ENCODE measurements at regions not wholly inside any gene's neighbourhood (a gene's known extent, or its start where the extent isn't known, plus 50 kb on each side); places are given as distances from the start of the nearest gene placed in this dataset.
"Not testable (repeated sequence)": the region's sequence is repeated elsewhere in the genome, so short reads cannot be mapped to it uniquely, and the experiment has no call there.

- no peak for ATAC-seq
- ChIA-PET POLR2A (no interaction called here), CTCF (no interaction called here)
- Mint-ChIP-seq H3K27ac (no peak overlapping the region), H3K9me3 (no peaks in the 10 kb centered on the region), H3K36me3 (ENCODE audit: low read depth) (no peaks in the 10 kb centered on the region), H3K4me3 (no peak overlapping the region), H3K27me3 (peaks cover 2% of the 10 kb centered on the region), H3K4me1 (ENCODE audit: low read depth) (no peaks in the 10 kb centered on the region)
- no peak for DNase-seq
- intact Hi-C loops (cut with micrococcal nuclease) = loop anchor here (10.0 kb wide), 1 partner anchor 163 kb away; the partner anchor contains the start of gene PTGFR
- TF ChIP-seq CTCF (IDR thresholded peaks at IDR 0.05) = no peak
These were observed 159.0 kb upstream of the PTGFR start for GRCh38 chr1:78331799-78332198.

DNA sequence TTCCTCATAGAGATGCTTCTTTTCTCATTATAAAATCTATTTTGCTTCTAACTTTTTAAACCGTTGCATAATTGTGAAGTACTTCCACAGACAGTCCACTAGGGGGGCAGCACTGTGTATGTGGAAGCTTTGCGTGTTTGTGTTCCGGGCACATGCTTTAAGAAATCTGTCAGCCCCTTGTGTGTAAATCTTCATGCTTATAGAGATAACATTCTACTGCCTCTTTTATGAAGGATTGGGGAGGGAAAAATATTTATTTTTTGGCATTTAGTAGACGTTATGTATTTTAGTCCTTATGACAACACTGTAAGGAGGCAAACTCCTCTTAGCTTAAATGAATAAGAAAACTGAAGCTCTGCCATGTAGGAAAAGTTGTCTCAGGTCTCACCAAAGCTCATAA, 157.3 kb upstream of the PTGFR start:
- Mint-ChIP-seq H3K27ac (no peak overlapping the region), H3K9me3 (no peaks in the 10 kb centered on the region), H3K4me1 (ENCODE audit: low read depth) (no peaks in the 10 kb centered on the region), H3K27me3 (peaks cover 2% of the 10 kb centered on the region), H3K36me3 (ENCODE audit: low read depth) (no peaks in the 10 kb centered on the region), H3K4me3 (no peak overlapping the region)
- ChIA-PET POLR2A (no interaction called here), CTCF (interaction anchor here (0.8 to 1.8 kb wide), 8 partner anchors 11 to 273 kb away, joined by 3 to 5 read pairs (median 3); no protein-coding TSS in a partner anchor)
- ATAC-seq (peak; percentile 55), DNase-seq (peak; percentile 2)
- intact Hi-C loops (cut with micrococcal nuclease) = loop anchor here (10.0 kb wide), 1 partner anchor 161 kb away; the partner anchor contains the start of gene PTGFR
- TF ChIP-seq CTCF (IDR thresholded peaks at IDR 0.05) = peak; percentile 78

DNA sequence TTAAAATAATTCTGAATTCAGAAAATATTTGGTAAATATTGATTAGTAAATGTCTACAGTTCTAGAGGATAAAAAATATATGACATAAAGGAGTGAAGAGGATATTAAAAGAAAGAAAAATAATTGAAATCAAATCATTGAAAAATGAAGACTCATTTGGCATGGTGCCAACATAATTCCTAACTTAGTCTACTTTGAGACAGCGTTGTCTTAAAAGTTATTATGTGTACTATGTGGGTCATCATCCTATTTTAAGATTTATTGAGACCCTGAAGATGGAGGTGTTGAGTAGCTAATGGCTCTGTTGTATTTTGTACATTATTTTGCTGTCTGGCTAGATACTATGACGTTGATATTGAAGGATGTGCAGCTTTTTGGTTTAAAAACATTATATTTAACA, 156.7 kb upstream of the PTGFR start:
- peaks cover 2% of the 10 kb centered on the region for H3K27me3 Mint-ChIP-seq
- POLR2A ChIA-PET = no interaction called here

DNA sequence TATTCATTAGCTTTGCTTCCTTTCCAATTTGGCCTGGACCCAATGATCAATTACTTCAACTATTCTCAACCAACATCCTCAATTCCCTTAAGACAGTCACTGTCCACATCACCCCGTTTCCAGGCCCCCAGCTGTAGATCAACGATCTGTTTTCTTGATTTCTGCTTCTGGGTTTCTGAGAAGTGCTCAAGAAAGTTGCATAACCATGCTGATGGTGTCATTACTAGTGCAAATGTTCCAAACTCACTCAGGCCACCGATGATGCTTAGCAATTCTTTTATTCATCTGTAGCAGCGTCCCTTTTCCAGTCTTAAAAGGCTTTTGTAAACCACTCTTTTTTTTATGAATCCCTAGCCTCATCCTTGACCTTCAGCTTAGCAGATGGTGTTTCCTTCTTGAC, 155.8 kb upstream of the PTGFR start:
- no peaks in the 10 kb centered on the region for H3K36me3 Mint-ChIP-seq (ENCODE audit: low read depth)
- intact Hi-C loops (cut with micrococcal nuclease) = loop anchor here (10.0 kb wide), 1 partner anchor 160 kb away; the partner anchor contains the start of gene PTGFR
- no peaks in the 10 kb centered on the region for H3K4me1 Mint-ChIP-seq (ENCODE audit: low read depth)
- no peaks in the 10 kb centered on the region for H3K27me3 Mint-ChIP-seq
- CTCF ChIA-PET = no interaction called here
- no peaks in the 10 kb centered on the region for H3K9me3 Mint-ChIP-seq
- H3K4me3 Mint-ChIP-seq = no peak overlapping the region
- POLR2A ChIA-PET = no interaction called here
- DNase-seq = no peak
- no peak overlapping the region for H3K27ac Mint-ChIP-seq
- TF ChIP-seq CTCF (IDR thresholded peaks at IDR 0.05) = no peak
- ATAC-seq = no peak

More for the DNA sequence above, 156.7 kb upstream of the PTGFR start:
- no peaks in the 10 kb centered on the region for H3K36me3 Mint-ChIP-seq (ENCODE audit: low read depth)
- DNase-seq (no peak), ATAC-seq (no peak)
- H3K4me3 Mint-ChIP-seq = no peak overlapping the region
- CTCF ChIA-PET = interaction anchor here (0.8 to 1.8 kb wide), 6 partner anchors 12 to 273 kb away, joined by 3 to 5 read pairs (median 3); no protein-coding TSS in a partner anchor
- intact Hi-C loops (cut with micrococcal nuclease) = loop anchor here (10.0 kb wide), 1 partner anchor 161 kb away; the partner anchor contains the start of gene PTGFR
- TF ChIP-seq CTCF (IDR thresholded peaks at IDR 0.05) = no peak
- H3K4me1 Mint-ChIP-seq (ENCODE audit: low read depth) = no peaks in the 10 kb centered on the region
- no peaks in the 10 kb centered on the region for H3K9me3 Mint-ChIP-seq
- no peak overlapping the region for H3K27ac Mint-ChIP-seq

DNA sequence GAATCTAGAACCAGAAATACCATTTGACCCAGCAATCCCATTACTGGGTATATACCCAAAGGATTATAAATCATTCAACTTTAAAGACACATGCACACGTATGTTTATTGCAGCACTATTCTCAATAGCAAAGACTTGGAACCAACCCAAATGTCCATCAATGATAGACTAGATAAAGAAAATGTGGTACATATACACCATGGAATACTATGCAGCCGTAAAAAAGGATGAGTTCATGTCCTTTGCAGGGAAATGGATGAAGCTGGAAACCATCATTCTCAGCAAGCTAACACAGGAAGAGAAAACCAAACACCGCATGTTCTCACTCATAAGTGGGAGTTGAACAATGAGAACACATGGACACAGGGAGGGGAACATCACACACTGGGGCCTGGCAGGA, 154.0 kb upstream of the PTGFR start:
- H3K27ac Mint-ChIP-seq; DNase-seq; H3K27me3 Mint-ChIP-seq; H3K4me1 Mint-ChIP-seq (ENCODE audit: low read depth); ATAC-seq; POLR2A ChIA-PET; H3K4me3 Mint-ChIP-seq; H3K36me3 Mint-ChIP-seq (ENCODE audit: low read depth); CTCF ChIA-PET; H3K9me3 Mint-ChIP-seq: not testable (repeated sequence)
- intact Hi-C loops (cut with micrococcal nuclease) = loop anchor here (10.0 kb wide), 1 partner anchor 158 kb away; the partner anchor contains the start of gene PTGFR

Data from activated CD8-positive, alpha-beta T cell treated with anti-CD3 and anti-CD28 coated beads for 36 hours (primary cell).